ENCODE measurements at regions not wholly inside any gene's neighbourhood (a gene's known extent, or its start where the extent isn't known, plus 50 kb on each side); places are given as distances from the start of the nearest gene placed in this dataset.
"Not testable (repeated sequence)": the region's sequence is repeated elsewhere in the genome, so short reads cannot be mapped to it uniquely, and the experiment has no call there.

GRCh38 chr9:73890685-73891277 lies 606.4 kb upstream of the RORB start:
- DNase-seq: no peak

GRCh38 chr9:73892335-73892734 lies 604.8 kb upstream of the RORB start:
- DNase-seq: no peak

GRCh38 chr9:73893230-73893629 lies 603.9 kb upstream of the RORB start:
- DNase-seq: no peak

GRCh38 chr9:73896061-73896460 lies 601.1 kb upstream of the RORB start:
- no peak for DNase-seq

- DNase-seq: no peak
Measured at GRCh38 chr9:73906671-73907070, 590.5 kb upstream of the RORB start.

- no peak for DNase-seq
Measured at GRCh38 chr9:73911804-73912203, 585.3 kb upstream of the RORB start.

GRCh38 chr9:73916016-73916673 lies 581.0 kb upstream of the RORB start:
- no peak for DNase-seq

GRCh38 chr9:73919712-73920111 lies 577.4 kb upstream of the RORB start:
- no peak for DNase-seq

- no peak for DNase-seq
Measured at GRCh38 chr9:73923796-73924195, 573.3 kb upstream of the RORB start.

GRCh38 chr9:73951147-73951546 lies 546.0 kb upstream of the RORB start:
- no peak for DNase-seq

GRCh38 chr9:73962792-73963191 lies 534.3 kb upstream of the RORB start:
- no peak for DNase-seq

GRCh38 chr9:73969936-73970335 lies 527.2 kb upstream of the RORB start:
- no peak for DNase-seq

GRCh38 chr9:73976424-73976823 lies 520.7 kb upstream of the RORB start:
- not testable (repeated sequence) for DNase-seq

- no peak for DNase-seq
Measured at GRCh38 chr9:73979894-73980264, 517.3 kb upstream of the RORB start.

GRCh38 chr9:73980754-73981153 lies 516.4 kb upstream of the RORB start:
- no peak for DNase-seq

GRCh38 chr9:73981405-73981804 lies 515.7 kb upstream of the RORB start:
- no peak for DNase-seq

GRCh38 chr9:73995836-73996235 lies 501.3 kb upstream of the RORB start:
- DNase-seq: no peak

GRCh38 chr9:73996844-73997243 lies 500.3 kb upstream of the RORB start:
- DNase-seq: no peak

- DNase-seq: no peak
Measured at GRCh38 chr9:74001382-74001781, 495.8 kb upstream of the RORB start.

- no peak for DNase-seq
Measured at GRCh38 chr9:74006935-74007334, 490.2 kb upstream of the RORB start.

- no peak for DNase-seq
Measured at GRCh38 chr9:74007833-74008232, 489.3 kb upstream of the RORB start.

GRCh38 chr9:74016004-74016403 lies 481.1 kb upstream of the RORB start:
- no peak for DNase-seq

- DNase-seq: no peak
Measured at GRCh38 chr9:74025402-74025925, 471.7 kb upstream of the RORB start.

- DNase-seq: no peak
Measured at GRCh38 chr9:74032421-74032820, 464.7 kb upstream of the RORB start.

- no peak for DNase-seq
Measured at GRCh38 chr9:74035786-74036185, 461.3 kb upstream of the RORB start.

Data from GF-D8 (cell line).